Gastrocnemius medialis (tissue), 4 donors: ENCODE measurements at regions not wholly inside any gene's neighbourhood (a gene's known extent, or its start where the extent isn't known, plus 50 kb on each side); places are given as distances from the start of the nearest gene placed in this dataset.

ENCODE experiments used
- ATAC-seq, 2 donors: fragments of 150-250 bp; one replicate each; pipeline ENCODE4 v1.9.1; 2016
- DNase-seq, 2 donors: peaks; one replicate each; pipeline ENCODE4 v3.0.0-alpha.2; 2019
- H3K27ac ChIP-seq, 4 donors: fragments of 200-600 bp; sonication (generic); 1 replicate in 1 of 4; 2 replicates in 3 of 4; pipeline ENCODE4 v1.5.1; 2016 to 2018; ENCODE audit warnings: mild to moderate bottlenecking in 2 of 4, moderate library complexity in 1 of 4
- H3K27me3 ChIP-seq, 3 donors: fragments of 200-600 bp; sonication (generic) in 2 of 3; 1 replicate in 1 of 3; 2 replicates in 2 of 3; pipeline versions ENCODE4 v1.5.1 to v1.6.0; 2016 to 2019; ENCODE audit warnings: mild to moderate bottlenecking in 1 of 3, moderate library complexity in 1 of 3
- H3K36me3 ChIP-seq, 2 donors: fragments of 200-600 bp; sonication (generic) in 1 of 2; one replicate each; pipeline ENCODE4 v1.5.1; 2017 to 2018
- H3K4me1 ChIP-seq, 2 donors: fragments of 200-600 bp; sonication (generic) in 1 of 2; one replicate each; pipeline ENCODE4 v1.5.1; 2016 to 2017; ENCODE audit warnings: mild to moderate bottlenecking in 2 of 2
- H3K4me3 ChIP-seq, 4 donors: fragments of 200-600 bp; sonication (generic) in 3 of 4; 1 replicate in 1 of 4; 2 replicates in 3 of 4; pipeline ENCODE4 v1.5.1; 2016 to 2019; ENCODE audit warnings: mild to moderate bottlenecking in 2 of 4
- H3K9me3 ChIP-seq, 3 donors: fragments of 200-600 bp; sonication (generic) in 2 of 3; 1 replicate in 1 of 3; 2 replicates in 2 of 3; pipeline ENCODE4 v1.5.1; 2016 to 2019
- CTCF ChIP-seq, 5 experiments: fragments of 450-650 bp in 3 of 5; fragments of 200-600 bp in 2 of 5; sonication (generic) in 2 of 5; IDR thresholded peaks in 4 of 5; conservative IDR thresholded peaks in 1 of 5; 1 replicate in 4 of 5; 2 replicates in 1 of 5; pipeline ENCODE4 v1.5.1; 2016 to 2019; ENCODE audit warnings: antibody characterized with exemption in 5 of 5, mild to moderate bottlenecking in 3 of 5, moderate library complexity in 3 of 5
- POLR2A ChIP-seq, 2 donors: fragments of 450-650 bp; IDR thresholded peaks; one replicate each; pipeline ENCODE4 v1.6.1; 2017; ENCODE audit warnings: antibody characterized with exemption in 2 of 2, mild to moderate bottlenecking in 2 of 2, moderate library complexity in 2 of 2
- in situ Hi-C, 4 donors: fragments of 200-750 bp; cut with MboI; loops; one replicate each; pipeline versions ENCODE4 v1.15.0 to v1.8.0; 2017; ENCODE audit warnings: low sequenced_read_pairs in 4 of 4
- intact Hi-C: fragments of 100-400 bp; cut with DNase I; formaldehyde crosslinking; loops from one replicate; pipeline ENCODE4 v1.15.1; 2023; ENCODE audit warnings: low total_unique reads

- intact Hi-C loops (no loop called here), in situ Hi-C loops (no loop called here)
- H3K9me3 ChIP-seq = no peaks in the 10 kb centered on the region
- H3K27me3 ChIP-seq = no peaks in the 10 kb centered on the region
- no peaks in the 10 kb centered on the region for H3K36me3 ChIP-seq
- no peaks in the 10 kb centered on the region for H3K4me1 ChIP-seq
- TF ChIP-seq CTCF (IDR thresholded peaks at IDR 0.05 in 4 of 5, conservative IDR thresholded peaks at IDR 0.05 in 1 of 5) (no peak), POLR2A (IDR thresholded peaks at IDR 0.05) (no peak)
- H3K27ac ChIP-seq = no peak overlapping the region
- DNase-seq = no peak
- ATAC-seq = no peak
- no peak overlapping the region for H3K4me3 ChIP-seq
Measured at GRCh38 chr20:60697252-60697651, 554.8 kb upstream of the CDH4 start.

GRCh38 chr20:60700728-60701127, 551.3 kb upstream of the CDH4 start:
- intact Hi-C loops = no loop called here
- no peaks in the 10 kb centered on the region for H3K27me3 ChIP-seq
- in situ Hi-C loops = no loop called here
- no peaks in the 10 kb centered on the region for H3K9me3 ChIP-seq
- no peaks in the 10 kb centered on the region for H3K4me1 ChIP-seq
- ATAC-seq (no peak), DNase-seq (no peak)
- H3K36me3 ChIP-seq = no peaks in the 10 kb centered on the region
- H3K4me3 ChIP-seq = no peak overlapping the region
- H3K27ac ChIP-seq = no peak overlapping the region
- TF ChIP-seq POLR2A (IDR thresholded peaks at IDR 0.05) = no peak
- TF ChIP-seq CTCF (IDR thresholded peaks at IDR 0.05 in 4 of 5, conservative IDR thresholded peaks at IDR 0.05 in 1 of 5) = no peak

- DNase-seq (no peak), ATAC-seq (no peak)
- no peak overlapping the region for H3K4me3 ChIP-seq
- intact Hi-C loops (no loop called here), in situ Hi-C loops (no loop called here)
- H3K27ac ChIP-seq = no peak overlapping the region
- H3K36me3 ChIP-seq = no peaks in the 10 kb centered on the region
- no peaks in the 10 kb centered on the region for H3K9me3 ChIP-seq
- H3K4me1 ChIP-seq = no peaks in the 10 kb centered on the region
- H3K27me3 ChIP-seq = no peaks in the 10 kb centered on the region
- no peak for TF ChIP-seq POLR2A (IDR thresholded peaks at IDR 0.05)
- TF ChIP-seq CTCF (IDR thresholded peaks at IDR 0.05 in 4 of 5, conservative IDR thresholded peaks at IDR 0.05 in 1 of 5) = no peak
Measured at GRCh38 chr20:60704147-60704546, 547.9 kb upstream of the CDH4 start.

GRCh38 chr20:60713396-60713795, 538.7 kb upstream of the CDH4 start:
- no peak for ATAC-seq
- no peak for TF ChIP-seq CTCF (IDR thresholded peaks at IDR 0.05 in 4 of 5, conservative IDR thresholded peaks at IDR 0.05 in 1 of 5)
- TF ChIP-seq POLR2A (IDR thresholded peaks at IDR 0.05) = no peak
- DNase-seq = no peak
- Histone ChIP-seq H3K4me1 (no peaks in the 10 kb centered on the region), H3K27ac (no peak overlapping the region), H3K9me3 (no peaks in the 10 kb centered on the region), H3K36me3 (no peaks in the 10 kb centered on the region), H3K27me3 (no peaks in the 10 kb centered on the region), H3K4me3 (no peak overlapping the region)
- in situ Hi-C loops (no loop called here), intact Hi-C loops (no loop called here)

- no peak for TF ChIP-seq CTCF (IDR thresholded peaks at IDR 0.05 in 4 of 5, conservative IDR thresholded peaks at IDR 0.05 in 1 of 5)
- TF ChIP-seq POLR2A (IDR thresholded peaks at IDR 0.05) = no peak
- no peak for ATAC-seq
- no peak for DNase-seq
- no peaks in the 10 kb centered on the region for H3K27me3 ChIP-seq
- H3K9me3 ChIP-seq = no peaks in the 10 kb centered on the region
- H3K36me3 ChIP-seq = no peaks in the 10 kb centered on the region
- in situ Hi-C loops (no loop called here), intact Hi-C loops (no loop called here)
- H3K27ac ChIP-seq = no peak overlapping the region
- no peaks in the 10 kb centered on the region for H3K4me1 ChIP-seq
- H3K4me3 ChIP-seq = no peak overlapping the region
Measured at GRCh38 chr20:60715172-60715571, 536.9 kb upstream of the CDH4 start.
